ENCODE measurements at regions not wholly inside any gene's neighbourhood (a gene's known extent, or its start where the extent isn't known, plus 50 kb on each side); places are given as distances from the start of the nearest gene placed in this dataset.

DNA sequence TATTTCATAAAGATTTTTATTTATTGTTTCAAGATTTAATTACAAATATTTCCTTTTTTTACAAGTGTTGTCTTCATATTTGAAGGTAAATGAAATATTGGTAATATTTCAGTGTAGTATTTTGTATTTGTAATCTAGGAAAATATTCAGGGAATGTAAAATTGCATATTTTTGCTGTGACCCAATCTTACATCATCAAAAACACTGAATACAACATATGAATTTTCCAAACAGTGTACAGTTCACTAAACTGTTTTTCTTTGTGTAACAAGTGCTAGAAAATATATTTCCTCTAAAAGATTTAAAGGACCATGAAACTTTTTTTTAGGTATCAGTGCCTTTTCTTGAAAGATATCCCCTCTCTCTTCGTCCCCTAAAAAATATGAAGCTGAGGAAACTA lies 251.9 kb upstream of the KCND2 start:
- Histone ChIP-seq H3K27ac (ENCODE audit: low read length) (no peak overlapping the region), H3K4me3 (ENCODE audit: low read length) (no peak overlapping the region), H3K27me3 (ENCODE audit: control insufficient read depth, insufficient read depth, low read length) (no peaks in the 10 kb centered on the region), H3K4me1 (ENCODE audit: control insufficient read depth, low read depth, low read length) (peaks cover under 1% of the 10 kb centered on the region), H3K36me3 (ENCODE audit: control insufficient read depth, low read depth, low read length) (no peaks in the 10 kb centered on the region), H3K9me3 (ENCODE audit: control insufficient read depth, low read depth, low read length) (no peaks in the 10 kb centered on the region), H3K9ac (ENCODE audit: low read length) (no peak overlapping the region)

DNA sequence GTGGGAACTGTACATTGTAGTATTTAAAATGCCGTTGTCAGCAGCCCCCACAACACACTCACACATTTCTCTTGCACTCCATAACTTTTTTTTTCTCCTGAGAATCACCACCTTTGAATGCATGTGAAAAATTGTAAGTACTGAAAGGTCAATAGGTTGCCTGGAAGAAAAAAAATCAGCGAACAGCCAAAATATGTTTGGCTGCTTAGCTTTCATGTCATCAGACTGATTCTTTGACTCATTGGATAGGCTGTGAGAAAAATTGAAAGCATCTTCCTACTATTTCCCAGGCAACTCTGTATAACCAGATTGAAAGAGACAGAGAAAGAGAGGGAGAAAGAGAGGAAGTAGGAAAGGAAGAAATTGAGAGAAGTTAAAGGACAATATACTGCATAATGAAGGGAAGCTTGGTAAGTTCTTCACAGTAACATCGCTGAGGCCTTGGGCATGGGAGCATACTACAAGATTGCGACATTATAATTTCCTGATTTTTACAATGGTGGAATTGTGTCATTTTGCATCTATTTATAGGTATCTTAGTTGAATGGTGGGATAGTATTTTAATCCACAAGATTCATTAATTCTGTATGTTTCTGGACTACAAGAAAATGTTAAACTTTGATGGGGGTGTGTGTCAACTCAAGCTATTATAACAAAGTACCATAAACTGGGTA lies 249.3 kb upstream of the KCND2 start:
- no peak overlapping the region for H3K4me3 ChIP-seq (ENCODE audit: low read length)
- no peak overlapping the region for H3K9ac ChIP-seq (ENCODE audit: low read length)
- peaks cover 3% of the 10 kb centered on the region for H3K4me1 ChIP-seq (ENCODE audit: control insufficient read depth, low read depth, low read length)
- no peak overlapping the region for H3K27ac ChIP-seq (ENCODE audit: low read length)
- no peaks in the 10 kb centered on the region for H3K9me3 ChIP-seq (ENCODE audit: control insufficient read depth, low read depth, low read length)
- no peaks in the 10 kb centered on the region for H3K27me3 ChIP-seq (ENCODE audit: control insufficient read depth, insufficient read depth, low read length)
- no peaks in the 10 kb centered on the region for H3K36me3 ChIP-seq (ENCODE audit: control insufficient read depth, low read depth, low read length)

DNA sequence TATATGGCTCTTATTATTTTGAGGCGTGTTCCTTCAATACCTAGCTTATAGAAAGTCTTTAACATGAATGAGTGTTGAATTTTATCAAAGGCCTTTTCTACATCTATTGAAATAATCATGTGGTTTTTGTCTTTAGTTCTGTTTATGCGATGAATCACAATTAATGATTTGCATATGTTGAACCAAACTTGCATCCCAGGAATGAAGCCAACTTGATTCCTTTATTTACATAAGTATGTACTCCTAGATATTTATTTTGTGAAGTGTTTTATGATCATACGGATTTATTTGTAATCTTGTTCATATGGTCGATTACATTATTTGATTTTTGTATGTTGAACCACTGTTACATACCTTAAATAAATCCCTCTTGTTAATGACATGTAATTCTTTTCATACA lies 244.3 kb upstream of the KCND2 start:
- no peak overlapping the region for H3K27ac ChIP-seq (ENCODE audit: low read length)
- no peak overlapping the region for H3K4me3 ChIP-seq (ENCODE audit: low read length)
- H3K9me3 ChIP-seq (ENCODE audit: control insufficient read depth, low read depth, low read length), result no peaks in the 10 kb centered on the region
- H3K9ac ChIP-seq (ENCODE audit: low read length), result no peak overlapping the region
- no peaks in the 10 kb centered on the region for H3K27me3 ChIP-seq (ENCODE audit: control insufficient read depth, insufficient read depth, low read length)
- H3K4me1 ChIP-seq (ENCODE audit: control insufficient read depth, low read depth, low read length), result peaks cover 10% of the 10 kb centered on the region
- H3K36me3 ChIP-seq (ENCODE audit: control insufficient read depth, low read depth, low read length), result no peaks in the 10 kb centered on the region

DNA sequence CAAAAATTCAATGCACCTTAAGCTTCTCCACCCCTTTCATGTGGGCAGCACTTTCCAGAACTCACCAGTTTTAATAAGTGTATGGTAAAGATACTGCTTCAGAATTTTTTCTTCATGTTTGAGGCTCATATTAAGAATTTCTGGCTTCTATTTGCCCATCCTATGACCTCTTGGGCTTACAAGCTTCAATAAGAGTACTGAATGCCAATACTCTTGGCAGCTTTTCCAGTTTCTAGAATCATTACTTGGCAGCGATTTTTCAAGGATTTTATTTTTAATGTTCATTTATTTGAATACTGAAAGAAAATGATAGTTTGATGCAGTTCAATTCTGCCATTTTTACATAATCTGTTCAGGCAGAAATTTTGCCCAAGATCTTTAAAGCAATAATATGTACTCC lies 242.1 kb upstream of the KCND2 start:
- H3K9ac ChIP-seq (ENCODE audit: low read length), result no peak overlapping the region
- no peaks in the 10 kb centered on the region for H3K27me3 ChIP-seq (ENCODE audit: control insufficient read depth, insufficient read depth, low read length)
- H3K4me3 ChIP-seq (ENCODE audit: low read length), result no peak overlapping the region
- no peaks in the 10 kb centered on the region for H3K36me3 ChIP-seq (ENCODE audit: control insufficient read depth, low read depth, low read length)
- no peak overlapping the region for H3K27ac ChIP-seq (ENCODE audit: low read length)
- no peaks in the 10 kb centered on the region for H3K9me3 ChIP-seq (ENCODE audit: control insufficient read depth, low read depth, low read length)
- H3K4me1 ChIP-seq (ENCODE audit: control insufficient read depth, low read depth, low read length), result peaks cover 10% of the 10 kb centered on the region

DNA sequence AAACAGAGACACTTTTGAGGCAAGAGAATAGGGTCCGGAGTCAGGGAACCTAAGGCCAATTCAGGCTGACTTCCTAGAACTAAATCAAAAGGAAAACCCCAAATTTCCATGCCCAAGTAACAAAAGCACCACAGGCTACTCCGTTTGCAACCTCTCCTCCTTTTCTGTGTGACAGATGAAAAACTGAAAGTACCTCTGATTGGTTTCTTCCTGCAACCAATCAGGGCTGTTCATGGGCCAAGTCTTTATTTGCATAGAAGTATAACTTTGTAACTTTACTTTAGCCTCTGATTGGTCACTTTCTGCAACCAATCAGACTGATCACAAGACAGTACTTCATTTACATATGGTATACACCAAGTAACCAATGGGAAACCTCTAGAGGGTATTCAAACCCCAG lies 239.9 kb upstream of the KCND2 start:
- Histone ChIP-seq H3K9ac (ENCODE audit: low read length) (no peak overlapping the region), H3K27me3 (ENCODE audit: control insufficient read depth, insufficient read depth, low read length) (no peaks in the 10 kb centered on the region), H3K27ac (ENCODE audit: low read length) (no peak overlapping the region), H3K36me3 (ENCODE audit: control insufficient read depth, low read depth, low read length) (no peaks in the 10 kb centered on the region), H3K4me1 (ENCODE audit: control insufficient read depth, low read depth, low read length) (peaks cover 10% of the 10 kb centered on the region), H3K9me3 (ENCODE audit: control insufficient read depth, low read depth, low read length) (no peaks in the 10 kb centered on the region), H3K4me3 (ENCODE audit: low read length) (no peak overlapping the region)

DNA sequence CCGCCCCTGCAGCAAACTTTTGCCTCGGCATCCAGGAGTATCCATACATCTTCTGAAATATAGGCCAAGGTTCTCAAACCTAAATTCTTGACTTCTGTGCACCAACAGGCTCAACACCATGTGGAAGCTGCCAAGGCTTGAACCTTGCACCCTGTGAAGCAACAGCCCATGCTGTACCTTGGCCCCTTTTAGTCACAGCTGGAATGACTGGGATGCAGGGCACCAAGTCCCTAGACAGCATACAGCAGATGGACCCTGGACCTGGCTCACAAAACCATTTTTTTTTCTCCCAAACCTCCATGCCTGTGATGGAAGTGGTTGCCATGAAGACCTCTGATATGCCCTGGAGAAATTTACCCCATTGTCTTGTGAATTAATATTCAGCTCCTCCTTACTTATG lies 233.8 kb upstream of the KCND2 start:
- no peaks in the 10 kb centered on the region for H3K9me3 ChIP-seq (ENCODE audit: control insufficient read depth, low read depth, low read length)
- H3K9ac ChIP-seq (ENCODE audit: low read length), result no peak overlapping the region
- no peak overlapping the region for H3K4me3 ChIP-seq (ENCODE audit: low read length)
- no peaks in the 10 kb centered on the region for H3K27me3 ChIP-seq (ENCODE audit: control insufficient read depth, insufficient read depth, low read length)
- H3K36me3 ChIP-seq (ENCODE audit: control insufficient read depth, low read depth, low read length), result no peaks in the 10 kb centered on the region
- H3K4me1 ChIP-seq (ENCODE audit: control insufficient read depth, low read depth, low read length), result no peaks in the 10 kb centered on the region
- no peak overlapping the region for H3K27ac ChIP-seq (ENCODE audit: low read length)

DNA sequence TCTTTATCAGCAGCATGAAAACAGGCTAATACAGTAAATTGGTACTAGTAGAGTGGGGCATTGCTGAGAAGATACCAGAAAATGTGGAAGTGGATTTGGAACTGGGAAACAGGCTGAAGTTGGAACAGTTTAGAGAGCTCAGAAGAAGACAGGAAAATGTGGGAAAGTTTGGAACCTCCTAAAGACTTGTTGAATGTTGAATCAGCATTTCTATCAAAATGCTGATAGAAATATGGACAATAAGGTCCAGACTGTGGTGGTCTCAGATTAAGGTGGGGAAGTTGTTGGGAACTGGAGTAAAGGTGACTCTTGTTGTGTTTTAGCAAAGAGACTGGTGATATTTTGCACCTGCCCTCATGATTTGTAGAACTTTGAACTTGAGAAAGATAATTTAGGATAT lies 231.2 kb upstream of the KCND2 start:
- Histone ChIP-seq H3K4me3 (ENCODE audit: low read length) (no peak overlapping the region), H3K9ac (ENCODE audit: low read length) (no peak overlapping the region), H3K36me3 (ENCODE audit: control insufficient read depth, low read depth, low read length) (no peaks in the 10 kb centered on the region), H3K27ac (ENCODE audit: low read length) (no peak overlapping the region), H3K9me3 (ENCODE audit: control insufficient read depth, low read depth, low read length) (no peaks in the 10 kb centered on the region), H3K27me3 (ENCODE audit: control insufficient read depth, insufficient read depth, low read length) (no peaks in the 10 kb centered on the region), H3K4me1 (ENCODE audit: control insufficient read depth, low read depth, low read length) (peaks cover 7% of the 10 kb centered on the region)

DNA sequence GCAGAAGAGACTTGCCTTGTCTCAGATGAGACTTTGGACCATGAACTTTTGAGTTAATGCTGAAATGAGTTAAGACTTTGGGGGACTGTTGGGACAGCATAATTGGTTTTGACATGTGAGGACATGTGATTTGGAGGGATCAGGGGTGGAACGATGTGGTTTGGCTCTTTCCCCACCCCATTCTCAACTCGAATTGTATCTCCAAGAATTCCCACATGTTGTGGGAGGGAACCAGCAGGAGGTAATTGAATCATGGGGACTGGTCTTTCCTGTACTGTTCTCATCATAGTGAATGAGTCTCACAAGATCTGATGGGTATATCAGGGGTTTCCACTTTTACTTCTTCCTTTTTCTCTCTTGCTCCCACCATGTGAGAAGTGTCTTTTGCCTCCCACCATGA lies 229.7 kb upstream of the KCND2 start:
- H3K27ac ChIP-seq (ENCODE audit: low read length), result no peak overlapping the region
- H3K36me3 ChIP-seq (ENCODE audit: control insufficient read depth, low read depth, low read length), result no peaks in the 10 kb centered on the region
- H3K27me3 ChIP-seq (ENCODE audit: control insufficient read depth, insufficient read depth, low read length), result no peaks in the 10 kb centered on the region
- no peak overlapping the region for H3K4me3 ChIP-seq (ENCODE audit: low read length)
- peaks cover 7% of the 10 kb centered on the region for H3K4me1 ChIP-seq (ENCODE audit: control insufficient read depth, low read depth, low read length)
- no peak overlapping the region for H3K9ac ChIP-seq (ENCODE audit: low read length)
- no peaks in the 10 kb centered on the region for H3K9me3 ChIP-seq (ENCODE audit: control insufficient read depth, low read depth, low read length)

DNA sequence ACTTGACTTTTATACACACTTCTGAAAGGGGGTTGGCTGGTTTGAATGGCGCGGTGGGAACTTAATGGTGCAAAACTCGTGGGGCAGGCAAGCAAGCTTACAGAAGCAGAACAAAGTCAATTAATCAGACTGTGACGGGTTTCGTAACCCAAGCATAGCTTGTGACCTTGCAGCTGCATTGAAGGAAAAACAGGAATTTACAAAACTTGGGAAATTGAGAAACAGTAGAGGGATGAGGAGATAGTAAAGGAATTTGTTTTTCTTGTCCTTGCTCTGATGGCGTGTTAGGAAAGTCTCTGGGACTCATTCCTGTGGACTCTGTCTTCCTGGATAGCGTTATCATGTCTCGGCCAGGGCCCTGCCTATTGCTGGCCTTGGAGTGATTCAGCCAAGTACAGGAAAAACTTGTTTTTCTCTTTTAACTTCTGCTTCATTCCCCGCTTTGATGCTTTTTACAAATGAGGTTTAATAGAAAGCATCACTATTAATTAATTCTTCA lies 220.0 kb upstream of the KCND2 start:
- H3K4me3 ChIP-seq (ENCODE audit: low read length), result no peak overlapping the region
- H3K27me3 ChIP-seq (ENCODE audit: control insufficient read depth, insufficient read depth, low read length), result no peaks in the 10 kb centered on the region
- no peak overlapping the region for H3K9ac ChIP-seq (ENCODE audit: low read length)
- H3K36me3 ChIP-seq (ENCODE audit: control insufficient read depth, low read depth, low read length), result no peaks in the 10 kb centered on the region
- no peaks in the 10 kb centered on the region for H3K9me3 ChIP-seq (ENCODE audit: control insufficient read depth, low read depth, low read length)
- H3K27ac ChIP-seq (ENCODE audit: low read length), result no peak overlapping the region
- no peaks in the 10 kb centered on the region for H3K4me1 ChIP-seq (ENCODE audit: control insufficient read depth, low read depth, low read length)

DNA sequence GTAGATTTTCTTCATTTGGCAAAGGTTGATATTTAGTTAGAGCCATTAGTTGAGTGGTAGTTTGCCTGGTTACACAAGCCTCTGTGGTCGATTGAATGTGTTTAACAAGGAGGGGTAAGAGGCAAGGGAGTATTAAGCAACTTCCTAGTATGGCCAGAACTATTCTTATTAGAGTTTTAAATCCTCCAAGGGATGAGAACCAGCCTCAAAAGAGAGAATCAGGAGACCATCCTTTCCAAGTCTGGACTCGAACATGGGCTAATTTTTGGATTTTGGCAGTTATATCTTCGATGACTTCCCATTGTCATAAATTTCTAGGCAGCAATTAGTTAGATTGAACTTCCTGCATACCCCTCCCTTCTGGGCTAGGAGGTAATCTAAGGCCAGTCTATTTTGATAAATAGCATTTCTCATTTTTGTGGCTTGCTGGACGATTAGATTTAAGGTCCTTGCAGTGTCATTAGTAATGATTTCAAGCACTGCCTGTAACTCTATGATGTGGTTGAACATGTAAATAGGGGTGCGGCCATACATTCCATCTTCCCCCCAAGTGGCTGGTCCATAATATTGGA lies 219.5 kb upstream of the KCND2 start:
- Histone ChIP-seq H3K27ac (ENCODE audit: low read length) (no peak overlapping the region), H3K36me3 (ENCODE audit: control insufficient read depth, low read depth, low read length) (no peaks in the 10 kb centered on the region), H3K27me3 (ENCODE audit: control insufficient read depth, insufficient read depth, low read length) (no peaks in the 10 kb centered on the region), H3K9me3 (ENCODE audit: control insufficient read depth, low read depth, low read length) (no peaks in the 10 kb centered on the region), H3K4me3 (ENCODE audit: low read length) (no peak overlapping the region), H3K4me1 (ENCODE audit: control insufficient read depth, low read depth, low read length) (no peaks in the 10 kb centered on the region), H3K9ac (ENCODE audit: low read length) (no peak overlapping the region)

DNA sequence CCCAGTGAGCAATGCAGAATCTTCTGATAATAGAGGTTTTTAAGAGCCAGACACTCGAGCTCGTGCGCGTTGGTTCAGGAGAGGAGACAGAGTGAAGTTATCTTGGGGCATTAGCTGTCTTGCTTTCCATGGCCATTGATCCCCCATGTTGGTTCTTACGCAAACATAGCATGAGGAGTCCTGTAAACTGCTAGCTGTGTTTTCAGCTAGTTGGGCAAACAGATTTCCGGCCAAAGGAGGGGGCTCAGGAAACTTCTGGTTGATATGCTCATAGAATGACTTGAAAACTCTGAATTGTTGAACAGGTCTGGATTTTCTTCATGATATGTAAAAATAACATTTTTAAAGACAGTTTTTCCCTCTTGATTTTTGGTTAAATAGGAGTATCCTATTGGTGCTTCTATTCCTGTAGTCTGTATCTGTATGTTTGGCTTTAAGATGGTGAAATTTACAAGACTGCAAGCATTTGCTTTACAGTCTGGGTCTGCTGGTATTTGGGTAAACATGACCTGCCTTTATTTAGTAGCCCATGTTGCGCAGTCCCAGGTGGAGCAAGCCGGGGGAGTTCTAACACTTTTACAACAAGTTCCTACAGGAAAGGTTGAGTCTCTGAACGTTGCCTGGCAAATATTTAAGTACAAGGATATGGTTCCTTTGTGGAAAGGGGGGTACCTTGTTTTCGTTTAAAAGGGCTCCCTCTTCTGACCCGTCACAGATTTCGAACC lies 218.4 kb upstream of the KCND2 start:
- H3K4me1 ChIP-seq (ENCODE audit: control insufficient read depth, low read depth, low read length), result no peaks in the 10 kb centered on the region
- no peaks in the 10 kb centered on the region for H3K27me3 ChIP-seq (ENCODE audit: control insufficient read depth, insufficient read depth, low read length)
- H3K27ac ChIP-seq (ENCODE audit: low read length), result no peak overlapping the region
- H3K9me3 ChIP-seq (ENCODE audit: control insufficient read depth, low read depth, low read length), result no peaks in the 10 kb centered on the region
- no peaks in the 10 kb centered on the region for H3K36me3 ChIP-seq (ENCODE audit: control insufficient read depth, low read depth, low read length)
- no peak overlapping the region for H3K4me3 ChIP-seq (ENCODE audit: low read length)
- no peak overlapping the region for H3K9ac ChIP-seq (ENCODE audit: low read length)

DNA sequence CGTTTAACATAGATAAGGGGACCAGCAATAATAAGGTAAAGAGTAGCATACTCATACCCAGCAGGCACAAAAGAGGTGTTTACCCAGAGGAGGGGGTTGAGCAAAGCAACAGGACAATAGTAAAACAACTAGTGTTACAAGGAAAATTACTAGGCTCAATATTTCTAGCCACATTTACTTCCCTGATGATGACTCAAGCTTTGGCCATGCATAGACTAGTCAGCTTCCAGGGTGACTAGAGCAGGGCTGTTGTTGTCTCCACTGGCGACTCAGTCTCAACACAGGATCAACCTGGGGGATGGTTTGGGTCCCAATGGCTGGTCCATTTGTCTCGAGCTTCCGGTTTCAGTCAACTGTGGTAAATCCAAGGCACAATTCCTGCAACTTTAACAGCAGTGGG lies 217.7 kb upstream of the KCND2 start:
- H3K9ac ChIP-seq (ENCODE audit: low read length), result no peak overlapping the region
- no peaks in the 10 kb centered on the region for H3K27me3 ChIP-seq (ENCODE audit: control insufficient read depth, insufficient read depth, low read length)
- H3K36me3 ChIP-seq (ENCODE audit: control insufficient read depth, low read depth, low read length), result no peaks in the 10 kb centered on the region
- H3K27ac ChIP-seq (ENCODE audit: low read length), result no peak overlapping the region
- no peak overlapping the region for H3K4me3 ChIP-seq (ENCODE audit: low read length)
- no peaks in the 10 kb centered on the region for H3K9me3 ChIP-seq (ENCODE audit: control insufficient read depth, low read depth, low read length)
- no peaks in the 10 kb centered on the region for H3K4me1 ChIP-seq (ENCODE audit: control insufficient read depth, low read depth, low read length)

Measured in iPS-18a (cell line).